ENCODE measurements at regions not wholly inside any gene's neighbourhood (a gene's known extent, or its start where the extent isn't known, plus 50 kb on each side); places are given as distances from the start of the nearest gene placed in this dataset.
"Not testable (repeated sequence)": the region's sequence is repeated elsewhere in the genome, so short reads cannot be mapped to it uniquely, and the experiment has no call there.

GRCh38 chrY:18906198-18906597, 132.7 kb upstream of the HSFY2 start:
- ATAC-seq = not testable (repeated sequence)

GRCh38 chrY:18904296-18904695, 130.8 kb upstream of the HSFY2 start:
- ATAC-seq = no peak

GRCh38 chrY:18891994-18892393, 118.5 kb upstream of the HSFY2 start:
- ATAC-seq = no peak

- no peak for ATAC-seq
Observed at GRCh38 chrY:18889548-18889947, 116.0 kb upstream of the HSFY2 start.

GRCh38 chrY:18884748-18885147, 111.2 kb upstream of the HSFY2 start:
- ATAC-seq = no peak

- not testable (repeated sequence) for ATAC-seq
Observed at GRCh38 chrY:18869145-18869544, 95.6 kb upstream of the HSFY2 start.

GRCh38 chrY:18866887-18867551, 93.5 kb upstream of the HSFY2 start:
- ATAC-seq = not testable (repeated sequence)

- ATAC-seq = not testable (repeated sequence)
Observed at GRCh38 chrY:18860856-18861255, 87.3 kb upstream of the HSFY2 start.

- ATAC-seq = not testable (repeated sequence)
Observed at GRCh38 chrY:18858484-18859191, 85.1 kb upstream of the HSFY2 start.

GRCh38 chrY:18855184-18855583, 81.6 kb upstream of the HSFY2 start:
- ATAC-seq = not testable (repeated sequence)

- ATAC-seq = not testable (repeated sequence)
Observed at GRCh38 chrY:18853323-18853722, 79.8 kb upstream of the HSFY2 start.

GRCh38 chrY:18836643-18837042, 63.1 kb upstream of the HSFY2 start:
- not testable (repeated sequence) for ATAC-seq

Measured in activated CD4-positive, CD25-positive, alpha-beta regulatory T cell treated with anti-CD3 and anti-CD28 coated beads, Interleukin-2, amount 50 U/mL, for 24 hours (primary cell).